CD14-positive monocyte (primary cell): ENCODE measurements at regions not wholly inside any gene's neighbourhood (a gene's known extent, or its start where the extent isn't known, plus 50 kb on each side); places are given as distances from the start of the nearest gene placed in this dataset.
A peak's percentile ranks its signal among the peaks of the same experiment; 100 is the strongest.

Source experiments
- DNase-seq, 3 donors: peaks; one replicate each; pipeline ENCODE4 v3.0.0-alpha.2; 2011 to 2022
- H2AFZ ChIP-seq: 2 replicates; pipeline ENCODE4 v1.6.0; 2012; ENCODE audit warnings: mild to moderate bottlenecking, low read depth, low read length, inconsistent platforms; ENCODE audit not compliant: insufficient read depth, poor library complexity, severe bottlenecking
- H3K27ac ChIP-seq, 2 donors: 1 replicate in 1 of 2; 2 replicates in 1 of 2; pipeline ENCODE4 v1.5.1; 2012 to 2013; ENCODE audit warnings: low read length in 2 of 2, control low read depth in 1 of 2, inconsistent platforms in 1 of 2, low read depth in 1 of 2, mild to moderate bottlenecking in 1 of 2
- H3K27me3 ChIP-seq, 2 donors: one replicate each; pipeline versions ENCODE4 v1.6.0 to v1.6.1; 2011 to 2013; ENCODE audit warnings: low read length in 2 of 2; ENCODE audit not compliant: control insufficient read depth in 2 of 2, insufficient read depth in 2 of 2
- H3K36me3 ChIP-seq, 2 donors: replicated peaks in 1 of 2; 1 replicate in 1 of 2; 2 replicates in 1 of 2; pipeline versions ENCODE4 v1.5.1 to v1.6.1; 2012 to 2013; ENCODE audit warnings: low read length in 2 of 2, control low read depth in 1 of 2, inconsistent platforms in 1 of 2, mild to moderate bottlenecking in 1 of 2; ENCODE audit not compliant: insufficient read depth in 2 of 2, control insufficient read depth in 1 of 2
- H3K4me1 ChIP-seq, 2 donors: 1 replicate in 1 of 2; 2 replicates in 1 of 2; pipeline versions ENCODE4 v1.5.1 to v1.6.1; 2012 to 2013; ENCODE audit warnings: low read length in 2 of 2, control low read depth in 1 of 2, inconsistent platforms in 1 of 2, mild to moderate bottlenecking in 1 of 2, moderate library complexity in 1 of 2; ENCODE audit not compliant: insufficient read depth in 2 of 2, control insufficient read depth in 1 of 2
- H3K4me2 ChIP-seq: replicated peaks from 2 replicates; pipeline ENCODE3; 2012; ENCODE audit warnings: low read length, moderate library complexity, mild to moderate bottlenecking; ENCODE audit not compliant: poor library complexity, severe bottlenecking; ENCODE audit errors: extremely low read depth
- H3K4me3 ChIP-seq, 3 experiments: fragments of 200-600 bp in 1 of 3; sonication (generic) in 1 of 3; replicated peaks in 1 of 3; 1 replicate in 2 of 3; 2 replicates in 1 of 3; pipeline ENCODE4 v1.5.1; 2011 to 2013; ENCODE audit warnings: low read length in 3 of 3, mild to moderate bottlenecking in 3 of 3, control low read depth in 2 of 3, low read depth in 2 of 3, inconsistent platforms in 1 of 3, moderate library complexity in 1 of 3
- H3K79me2 ChIP-seq: 2 replicates; pipeline ENCODE4 v1.6.0; 2012; ENCODE audit warnings: mild to moderate bottlenecking, control low read depth, inconsistent platforms, low read length, moderate library complexity; ENCODE audit not compliant: insufficient read depth
- H3K9ac ChIP-seq: 2 replicates; pipeline ENCODE4 v1.6.0; 2017; ENCODE audit warnings: low read length, mild to moderate bottlenecking; ENCODE audit not compliant: insufficient read depth, poor library complexity, severe bottlenecking
- H3K9me3 ChIP-seq, 2 donors: replicated peaks in 1 of 2; 1 replicate in 1 of 2; 2 replicates in 1 of 2; pipeline versions ENCODE4 v1.5.1 to v1.6.1; 2012 to 2013; ENCODE audit warnings: low read length in 2 of 2, control low read depth in 1 of 2; ENCODE audit not compliant: control insufficient read depth in 1 of 2, insufficient read depth in 1 of 2
- H4K20me1 ChIP-seq: 2 replicates; pipeline ENCODE4 v1.6.0; 2012; ENCODE audit warnings: mild to moderate bottlenecking, low read length, control low read depth, moderate library complexity; ENCODE audit not compliant: insufficient read depth
- H3K27ac Mint-ChIP-seq, 7 donors: one replicate each; pipeline ENCODE4 v1.8.0; 2020; ENCODE audit warnings: mild to moderate bottlenecking in 7 of 7, mixed read lengths in 7 of 7, moderate library complexity in 6 of 7, inconsistent platforms in 2 of 7
- H3K27me3 Mint-ChIP-seq, 3 donors: one replicate each; pipeline ENCODE4 v1.8.0; 2021 to 2022; ENCODE audit warnings: low read depth in 3 of 3, mild to moderate bottlenecking in 3 of 3, mixed read lengths in 3 of 3, moderate library complexity in 3 of 3, inconsistent platforms in 1 of 3
- H3K36me3 Mint-ChIP-seq, 2 donors: one replicate each; pipeline ENCODE4 v1.8.0; 2020; ENCODE audit warnings: mixed read lengths in 2 of 2, inconsistent platforms in 1 of 2, mild to moderate bottlenecking in 1 of 2
- H3K4me1 Mint-ChIP-seq: one replicate; pipeline ENCODE4 v1.8.0; 2020; ENCODE audit warnings: mild to moderate bottlenecking, mixed read lengths
- H3K4me3 Mint-ChIP-seq, 2 donors: one replicate each; pipeline ENCODE4 v1.8.0; 2020; ENCODE audit warnings: mild to moderate bottlenecking in 2 of 2, mixed read lengths in 2 of 2, moderate library complexity in 1 of 2
- H3K9me3 Mint-ChIP-seq, 7 donors: one replicate each; pipeline ENCODE4 v1.8.0; 2020 to 2022; ENCODE audit warnings: mixed read lengths in 7 of 7, mild to moderate bottlenecking in 6 of 7, moderate library complexity in 6 of 7, inconsistent platforms in 2 of 7
- WGBS: methylation state at CpG from one replicate; pipeline ENCODE4 v1.1.5; 2013; ENCODE audit warnings: missing lambda C conversion rate; ENCODE audit not compliant: insufficient coverage; 5-methylcytosine and 5-hydroxymethylcytosine counted together
- intact Hi-C, 2 donors: fragments of 100-400 bp; cut with micrococcal nuclease; formaldehyde crosslinking; loops; one replicate each; pipeline versions ENCODE4 v1.15.0 to v1.15.1; 2023
- TF ChIP-seq, protein P1 (sequence below): fragments of 200-600 bp; IDR thresholded peaks from one replicate; pipeline ENCODE4 v1.8.0; 2022; ENCODE audit warnings: antibody characterized with exemption, mild to moderate bottlenecking

GRCh38 chr6:134391205-134391604 lies 73.3 kb upstream of the SGK1 start:
- Histone ChIP-seq H3K9me3 (no peaks in the 10 kb centered on the region), H3K4me2 (no peak overlapping the region), H3K4me3 (no peak overlapping the region), H3K36me3 (no peaks in the 10 kb centered on the region), H3K9ac (no peak overlapping the region), H3K79me2 (no peaks in the 10 kb centered on the region), H4K20me1 (no peaks in the 10 kb centered on the region), H2AFZ (no peak overlapping the region), H3K27me3 (no peaks in the 10 kb centered on the region), H3K27ac (no peak overlapping the region), H3K4me1 (peaks cover 18 to 19% of the 10 kb centered on the region in 2 donors)
- no peak overlapping the region for H3K4me3 Mint-ChIP-seq
- peaks cover 24% of the 10 kb centered on the region for H3K4me1 Mint-ChIP-seq
- no peaks in the 10 kb centered on the region for H3K36me3 Mint-ChIP-seq
- TF ChIP-seq, protein P1, sequence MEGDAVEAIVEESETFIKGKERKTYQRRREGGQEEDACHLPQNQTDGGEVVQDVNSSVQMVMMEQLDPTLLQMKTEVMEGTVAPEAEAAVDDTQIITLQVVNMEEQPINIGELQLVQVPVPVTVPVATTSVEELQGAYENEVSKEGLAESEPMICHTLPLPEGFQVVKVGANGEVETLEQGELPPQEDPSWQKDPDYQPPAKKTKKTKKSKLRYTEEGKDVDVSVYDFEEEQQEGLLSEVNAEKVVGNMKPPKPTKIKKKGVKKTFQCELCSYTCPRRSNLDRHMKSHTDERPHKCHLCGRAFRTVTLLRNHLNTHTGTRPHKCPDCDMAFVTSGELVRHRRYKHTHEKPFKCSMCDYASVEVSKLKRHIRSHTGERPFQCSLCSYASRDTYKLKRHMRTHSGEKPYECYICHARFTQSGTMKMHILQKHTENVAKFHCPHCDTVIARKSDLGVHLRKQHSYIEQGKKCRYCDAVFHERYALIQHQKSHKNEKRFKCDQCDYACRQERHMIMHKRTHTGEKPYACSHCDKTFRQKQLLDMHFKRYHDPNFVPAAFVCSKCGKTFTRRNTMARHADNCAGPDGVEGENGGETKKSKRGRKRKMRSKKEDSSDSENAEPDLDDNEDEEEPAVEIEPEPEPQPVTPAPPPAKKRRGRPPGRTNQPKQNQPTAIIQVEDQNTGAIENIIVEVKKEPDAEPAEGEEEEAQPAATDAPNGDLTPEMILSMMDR, result no peak
- whole genome bisulfite sequencing, result no CpG with 5 or more reads among the region's 1 CpG
- H3K27ac Mint-ChIP-seq, result no peak overlapping the region
- DNase-seq, result no peak
- H3K9me3 Mint-ChIP-seq, result peaks cover 0 to 4% (median 3%) of the 10 kb centered on the region in 7 donors
- peaks cover 0 to 2% (median 2%) of the 10 kb centered on the region in 3 donors for H3K27me3 Mint-ChIP-seq
- intact Hi-C loops, result no loop called here

GRCh38 chr6:134389658-134390057 lies 71.7 kb upstream of the SGK1 start:
- Histone ChIP-seq H3K27ac (peak overlapping the region in 1 of 2 donors; percentile 45), H3K36me3 (no peaks in the 10 kb centered on the region), H2AFZ (no peak overlapping the region), H3K27me3 (no peaks in the 10 kb centered on the region), H3K79me2 (no peaks in the 10 kb centered on the region), H3K9ac (no peak overlapping the region), H3K4me3 (no peak overlapping the region), H3K4me1 (peaks cover 18 to 19% of the 10 kb centered on the region in 2 donors), H3K9me3 (no peaks in the 10 kb centered on the region), H4K20me1 (no peaks in the 10 kb centered on the region), H3K4me2 (no peak overlapping the region)
- Mint-ChIP-seq H3K27me3 (peaks cover 2% of the 10 kb centered on the region in 3 donors), H3K36me3 (peaks cover 0 to 3% of the 10 kb centered on the region in 2 donors), H3K4me3 (no peak overlapping the region), H3K4me1 (peaks cover 22% of the 10 kb centered on the region), H3K27ac (peak overlapping the region in 6 of 7 donors; percentile 78 to 91 (median 85)), H3K9me3 (peaks cover 0 to 7% (median 3%) of the 10 kb centered on the region in 7 donors)
- TF ChIP-seq, protein P1, result no peak
- WGBS, result 98% methylated on average over 3 of the region's 3 CpGs
- intact Hi-C loops, result loop anchor here in 1 of 2 donors (10.0 kb wide), 1 partner anchor 45 kb away; no protein-coding TSS in a partner anchor
- peak in 1 of 3 donors; percentile 32 for DNase-seq
